Stimulated activated CD8-positive, alpha-beta memory T cell treated with anti-CD3 and anti-CD28 coated beads, Interleukin-12 subunit alpha, Interleukin-12 subunit beta, amount 100 ng/mL, for 4 hours (primary cell): ENCODE measurements at regions not wholly inside any gene's neighbourhood (a gene's known extent, or its start where the extent isn't known, plus 50 kb on each side); places are given as distances from the start of the nearest gene placed in this dataset.
"Not testable (repeated sequence)": the region's sequence is repeated elsewhere in the genome, so short reads cannot be mapped to it uniquely, and the experiment has no call there.

Source experiments
- DNase-seq: peaks from one replicate; pipeline ENCODE4 v3.0.0-alpha.2; 2020; ENCODE audit warnings: low read depth

DNA sequence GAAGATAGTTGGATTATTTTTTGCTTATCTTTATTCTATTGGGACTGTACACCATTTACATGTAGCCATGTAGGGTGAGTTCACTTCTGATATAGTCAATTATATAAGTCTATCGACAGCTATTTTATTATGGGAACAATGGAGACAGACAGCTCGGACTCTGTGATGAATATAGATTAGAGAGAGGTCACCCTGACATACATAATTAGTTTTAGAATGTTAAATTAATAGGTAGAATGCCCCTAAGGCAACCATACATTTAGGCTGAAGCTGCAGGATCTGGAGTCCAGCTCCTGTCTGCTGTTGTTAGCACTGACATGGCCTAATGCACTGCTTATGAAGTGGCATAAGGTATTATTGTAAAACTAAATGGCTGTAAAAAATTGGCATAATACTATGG is 700.8 kb downstream of the MAT2B start:
- DNase-seq, result no peak

DNA sequence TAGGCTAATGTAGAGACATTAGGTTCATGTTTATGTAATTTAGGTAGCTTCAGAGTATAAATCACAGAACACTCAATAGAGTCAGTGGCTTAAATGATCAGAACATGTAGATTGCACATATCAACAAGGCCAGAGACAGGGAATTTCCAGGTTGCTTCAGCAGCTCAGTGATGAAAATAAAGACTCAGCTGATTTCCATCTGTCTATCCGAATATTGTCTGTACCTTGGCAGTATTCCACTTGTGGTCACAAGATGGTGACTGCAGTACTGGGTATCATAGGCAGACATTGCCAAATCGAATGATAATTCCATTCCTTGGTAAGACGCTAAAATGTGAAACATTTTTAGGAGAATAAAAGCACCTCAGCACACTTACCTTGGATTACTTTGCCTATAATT is 702.2 kb downstream of the MAT2B start:
- DNase-seq, result no peak

DNA sequence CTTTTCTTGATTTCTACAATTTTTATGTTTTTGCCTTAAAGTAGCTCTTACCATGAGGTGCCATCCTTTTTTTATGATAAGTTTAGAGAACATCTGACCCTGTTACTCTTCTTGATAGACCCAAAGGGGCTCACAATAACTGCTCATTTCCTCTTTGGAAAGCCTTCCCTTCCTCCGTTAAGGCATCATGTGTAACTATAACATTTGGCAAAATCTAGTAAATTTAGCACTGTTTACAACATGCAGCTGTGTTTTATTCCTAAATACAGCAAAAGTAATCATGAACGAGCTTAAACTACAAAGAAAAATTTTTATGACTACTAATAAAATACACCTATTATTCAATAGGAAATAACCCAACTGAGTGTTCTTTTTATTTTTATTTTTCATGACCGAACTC is 705.1 kb downstream of the MAT2B start:
- no peak for DNase-seq

DNA sequence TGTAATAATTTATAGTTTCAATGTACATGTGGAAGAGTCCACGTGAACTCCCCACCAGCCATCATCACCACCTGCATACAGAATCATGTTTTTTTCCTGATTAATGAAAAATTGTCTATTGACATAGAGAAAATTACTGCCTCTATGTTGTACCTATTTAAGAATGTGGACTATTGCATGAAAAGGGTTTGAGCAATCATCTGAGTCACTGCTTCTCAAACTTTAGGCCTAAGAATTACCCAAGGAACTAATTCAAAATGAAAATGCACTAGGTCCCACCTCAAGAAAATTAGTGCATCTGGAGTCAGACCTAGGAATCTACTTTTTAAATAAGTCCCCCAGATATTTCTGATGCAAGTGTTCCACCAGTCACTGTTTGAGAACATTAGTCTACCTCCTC is 709.3 kb downstream of the MAT2B start:
- DNase-seq, result no peak

DNA sequence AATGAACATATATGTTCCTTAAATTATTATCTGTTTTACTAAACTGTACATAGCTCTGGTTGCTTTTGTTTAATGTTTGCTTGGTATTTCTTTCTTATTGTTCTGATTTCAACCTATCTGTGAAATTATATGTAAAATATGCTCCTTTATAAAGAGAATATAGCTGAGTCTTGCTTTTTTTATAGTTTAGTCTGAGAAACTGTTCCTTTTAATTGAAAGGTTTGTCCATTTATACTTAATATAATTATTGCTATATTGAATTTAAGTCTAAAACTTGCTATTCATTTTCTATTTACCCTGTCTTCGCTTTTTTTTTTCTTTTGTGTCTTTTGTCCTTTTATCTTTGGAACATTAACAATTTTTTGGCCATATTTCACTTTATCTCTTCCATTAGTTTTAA is 712.0 kb downstream of the MAT2B start:
- DNase-seq, result no peak

DNA sequence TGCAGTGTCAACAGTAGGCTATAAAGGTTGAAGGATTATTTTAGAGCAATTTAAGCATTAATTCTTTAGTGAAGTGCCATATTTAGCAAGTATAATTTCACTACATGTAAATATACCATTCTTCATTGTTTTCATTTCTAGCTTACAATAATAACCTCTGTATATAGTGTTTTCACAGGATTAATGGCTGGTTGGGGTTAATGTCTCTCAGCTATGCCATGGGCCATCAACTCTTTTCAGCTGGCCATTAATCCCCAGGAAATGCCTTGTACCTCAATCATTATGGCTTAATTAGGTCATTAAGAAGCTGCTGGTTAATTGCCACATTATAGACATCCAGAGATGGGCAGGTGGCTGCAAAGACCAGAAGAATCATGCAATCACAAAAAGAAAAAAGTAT is 715.1 kb downstream of the MAT2B start:
- no peak for DNase-seq

DNA sequence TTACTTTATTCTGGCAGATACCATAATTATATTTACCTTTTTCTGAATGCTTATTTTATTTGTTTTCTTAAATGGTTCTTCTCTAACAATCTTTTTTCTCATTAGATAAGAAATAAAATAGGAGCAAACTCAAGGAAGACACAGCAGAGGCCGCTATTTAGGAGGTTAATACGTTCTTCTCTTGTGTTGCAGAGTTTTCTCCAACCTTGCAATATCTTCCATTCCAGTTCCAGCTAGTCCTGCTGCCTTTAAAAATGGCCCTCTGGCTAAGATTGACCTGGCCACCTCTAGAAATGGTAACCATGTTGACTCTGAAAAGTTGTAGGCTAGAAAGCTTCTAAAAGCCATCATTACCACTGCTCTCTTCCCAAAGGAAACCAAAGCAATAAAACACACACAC is 718.8 kb downstream of the MAT2B start:
- no peak for DNase-seq

DNA sequence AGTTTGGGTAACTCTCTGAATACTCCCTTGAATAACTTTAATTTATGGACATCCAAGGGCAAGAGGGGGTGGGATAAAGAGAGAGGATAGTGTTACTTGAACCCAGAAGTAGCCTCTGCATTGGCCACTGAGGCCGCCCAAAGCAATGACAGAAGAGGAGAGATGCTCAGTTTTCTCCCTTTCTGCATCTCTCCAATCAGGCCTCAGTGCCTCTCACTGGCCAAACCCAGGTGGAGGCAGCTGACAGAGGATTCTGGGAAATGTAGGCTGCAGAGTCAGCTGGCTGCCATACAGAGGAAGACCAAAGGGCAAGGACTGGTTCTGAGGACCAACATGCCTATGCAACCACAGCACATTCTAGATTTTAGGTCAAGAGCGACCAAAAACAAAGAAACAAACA is 719.4 kb downstream of the MAT2B start:
- no peak for DNase-seq

DNA sequence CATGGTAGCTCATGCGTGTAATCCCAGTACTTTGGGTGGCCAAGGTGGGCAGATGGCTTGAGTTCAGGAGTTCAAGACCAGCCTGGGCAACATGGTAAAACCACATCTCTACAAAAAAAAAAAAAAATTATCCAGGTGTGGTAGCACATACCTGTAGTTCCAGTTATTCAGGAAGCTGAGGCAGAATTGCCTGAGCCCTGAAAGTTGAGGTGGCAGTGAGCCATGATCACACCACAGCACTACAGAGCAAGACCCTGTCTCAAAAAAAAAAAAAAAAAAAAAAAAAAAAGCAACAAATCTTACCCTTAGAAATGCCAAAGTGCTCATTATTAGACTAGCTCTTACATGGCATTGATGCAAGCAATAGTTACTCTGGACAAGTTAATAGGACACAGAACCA is 724.9 kb downstream of the MAT2B start:
- DNase-seq, result no peak

DNA sequence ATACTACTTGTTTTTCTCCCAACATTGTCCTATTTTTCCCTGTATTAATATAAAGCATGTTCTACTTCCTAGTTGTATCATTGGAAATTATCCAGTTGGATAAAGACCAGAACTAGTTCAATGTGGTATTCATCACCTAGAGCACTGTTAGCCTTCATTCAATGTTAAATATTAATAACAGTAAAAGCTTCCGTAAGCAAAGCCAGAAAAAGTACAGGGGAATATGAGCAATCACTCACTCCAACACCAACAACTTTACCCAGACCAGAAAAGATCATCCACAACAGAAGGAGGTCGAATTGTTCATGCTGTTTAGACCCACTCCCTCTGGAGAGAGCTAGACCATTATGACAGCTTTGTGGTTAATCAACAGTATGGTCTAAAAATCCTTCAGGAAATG is 728.4 kb downstream of the MAT2B start:
- DNase-seq, result no peak

DNA sequence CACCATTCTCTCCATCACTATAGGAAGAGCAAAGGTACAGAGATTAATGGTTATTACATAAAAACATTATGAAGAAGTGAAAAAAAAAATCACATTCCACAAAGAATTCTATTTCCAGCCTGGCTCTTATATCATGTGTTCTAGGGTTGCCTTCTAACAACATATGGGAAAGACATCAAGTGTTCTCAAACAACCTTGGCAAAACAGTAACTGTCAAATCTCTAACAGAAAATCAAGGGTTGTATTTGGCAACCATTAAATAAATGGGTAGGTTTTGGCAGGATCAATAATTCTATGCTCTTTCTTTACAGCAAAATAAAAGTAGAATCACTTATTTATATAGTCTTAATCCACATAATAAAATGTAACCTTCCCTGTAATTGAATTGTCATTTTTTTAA is 728.9 kb downstream of the MAT2B start:
- no peak for DNase-seq

DNA sequence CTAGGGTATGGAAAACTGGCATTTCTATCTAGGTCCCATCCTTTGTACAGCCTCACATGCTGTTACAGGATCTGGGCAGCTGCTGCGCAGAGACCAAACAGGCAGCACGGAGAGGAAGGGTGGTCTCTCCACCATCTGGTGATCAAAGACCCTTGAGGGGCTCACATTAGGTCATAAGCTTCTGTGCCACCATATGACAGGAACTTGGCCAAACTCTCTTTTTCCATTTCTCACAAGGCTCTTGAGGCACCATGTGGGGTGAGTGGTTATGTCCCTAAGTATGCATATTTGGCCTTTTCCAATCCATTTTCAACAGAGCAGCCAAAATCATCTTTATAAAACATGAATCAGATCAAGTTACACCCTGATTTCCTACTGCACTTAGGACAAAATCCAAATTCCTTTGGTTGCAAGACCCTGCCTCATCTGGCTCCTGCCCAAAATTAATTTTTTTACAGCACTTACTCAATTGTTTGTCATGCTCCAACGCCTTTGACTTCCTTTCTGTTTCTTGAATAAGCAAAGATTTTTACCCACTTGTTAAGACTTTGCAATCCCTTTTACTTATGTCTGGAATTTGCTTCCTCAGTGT is 730.0 kb downstream of the MAT2B start:
- DNase-seq, result no peak

DNA sequence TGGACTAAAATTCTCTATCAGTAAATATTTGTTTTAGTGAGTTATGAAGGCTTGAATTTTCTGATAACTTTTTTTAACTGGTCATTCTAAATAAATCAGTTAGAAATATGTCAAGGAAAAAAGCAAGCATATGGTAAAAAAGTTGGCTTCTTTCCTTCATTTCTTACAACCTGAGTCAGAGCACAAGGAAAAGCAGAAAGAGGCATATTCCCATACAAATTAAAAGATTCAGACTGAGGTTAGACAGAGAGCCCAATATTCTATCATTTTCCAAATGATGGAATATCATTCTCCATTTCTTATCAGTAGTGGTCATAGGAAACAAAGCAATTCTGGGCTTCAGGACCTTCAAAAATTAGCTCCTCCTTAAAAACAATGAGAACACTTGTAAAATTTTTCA is 732.1 kb downstream of the MAT2B start:
- no peak for DNase-seq

DNA sequence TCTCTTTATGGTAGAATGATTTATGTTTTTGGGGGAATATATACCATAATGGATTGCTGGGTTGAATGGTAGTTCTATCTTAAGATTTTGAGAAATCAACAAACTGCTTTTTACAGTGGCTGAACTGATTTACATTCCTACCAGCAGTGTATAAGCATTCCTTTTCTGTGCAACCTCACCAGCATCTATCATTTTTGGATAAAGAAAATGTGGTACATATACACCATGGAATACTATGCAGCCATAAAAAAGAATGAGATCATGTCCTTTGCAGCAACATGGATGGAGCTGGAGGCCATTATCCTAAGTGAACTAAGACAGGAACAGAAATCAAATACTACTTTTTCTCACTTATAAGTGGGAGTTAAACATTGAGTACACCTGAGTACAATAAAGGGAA is 746.4 kb downstream of the MAT2B start:
- not testable (repeated sequence) for DNase-seq

DNA sequence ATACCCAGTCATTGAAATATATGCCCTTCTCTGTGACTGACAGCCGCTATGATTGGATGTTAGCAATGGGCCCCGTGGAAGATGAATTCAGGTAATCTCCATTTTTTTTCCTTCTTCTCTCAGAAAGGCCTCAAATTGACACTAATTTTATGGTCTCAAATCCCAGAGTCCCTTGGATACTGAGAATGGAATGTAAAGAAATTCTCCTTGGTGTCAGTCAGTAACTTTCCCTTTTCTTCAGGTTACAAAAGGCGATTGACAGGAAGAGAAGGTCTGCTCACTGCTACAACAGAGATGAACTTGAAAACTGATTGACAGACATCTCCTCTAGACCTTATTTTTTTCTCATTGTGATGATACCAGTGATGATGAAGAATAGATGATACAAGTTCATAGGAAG is 748.3 kb downstream of the MAT2B start:
- no peak for DNase-seq

DNA sequence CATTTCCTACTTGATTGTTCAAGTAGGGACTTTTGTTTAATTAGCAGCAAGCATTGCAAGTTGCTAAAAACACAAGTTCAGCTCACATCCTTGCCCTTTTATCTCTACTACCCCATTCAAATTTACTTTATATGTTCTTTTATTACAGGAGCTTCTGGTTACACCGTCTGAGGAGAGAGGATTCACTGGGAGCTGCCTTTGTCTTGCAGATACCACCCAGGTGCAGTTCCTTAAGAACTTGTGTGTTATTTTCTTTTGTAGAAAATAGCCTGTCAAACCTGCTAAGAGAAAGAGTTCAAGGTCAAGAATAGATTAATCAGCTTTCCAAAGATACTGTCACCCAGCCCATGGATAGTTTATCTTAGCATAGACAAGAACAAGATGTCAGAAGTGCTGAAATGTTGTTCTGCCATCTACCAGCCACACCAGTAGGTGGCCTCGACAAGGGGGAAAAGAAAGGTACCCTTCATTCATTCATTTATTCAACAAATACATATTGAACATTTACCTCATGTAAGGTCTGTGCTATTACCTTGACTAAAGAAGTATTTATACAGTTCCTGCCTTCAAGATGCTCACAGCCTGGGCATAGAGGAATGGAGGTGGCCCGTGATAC is 750.3 kb downstream of the MAT2B start:
- DNase-seq, result no peak

DNA sequence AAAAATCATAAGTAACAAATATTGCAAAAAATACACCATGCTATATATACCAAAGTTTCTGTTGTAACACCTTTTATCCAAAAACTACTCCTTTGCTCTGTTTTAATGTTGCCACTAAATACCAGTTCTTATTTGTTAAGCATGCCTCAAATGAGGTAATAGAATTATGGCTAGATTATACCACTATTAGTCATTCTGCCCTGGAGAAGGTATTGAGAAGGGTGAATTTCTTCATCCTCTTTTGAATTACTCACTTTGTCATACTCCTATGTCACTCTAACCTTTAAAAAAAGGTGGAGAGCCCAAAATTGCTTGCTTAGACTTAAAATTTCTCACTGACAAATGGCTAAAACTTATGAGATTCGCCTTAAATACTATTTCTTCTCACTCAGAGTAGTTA is 750.9 kb downstream of the MAT2B start:
- no peak for DNase-seq

DNA sequence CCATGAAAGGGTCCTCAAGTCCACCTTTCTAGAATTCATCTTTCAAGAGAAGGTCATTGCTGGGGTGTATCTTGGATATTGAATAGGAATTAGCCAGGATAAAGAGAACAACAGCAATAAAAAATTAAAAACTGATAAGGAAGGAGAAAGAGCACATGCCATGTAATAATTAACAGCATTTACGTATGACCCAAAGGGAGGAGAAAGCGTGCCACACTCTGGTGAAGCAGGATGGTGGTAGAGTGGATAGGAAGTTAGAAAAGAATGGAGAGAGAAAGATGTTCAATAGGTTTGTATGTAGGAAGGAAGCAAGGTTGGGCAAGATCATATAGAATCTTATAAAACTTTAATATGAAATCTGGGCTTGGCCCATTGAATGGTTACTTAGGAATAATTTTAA is 751.5 kb downstream of the MAT2B start:
- no peak for DNase-seq

DNA sequence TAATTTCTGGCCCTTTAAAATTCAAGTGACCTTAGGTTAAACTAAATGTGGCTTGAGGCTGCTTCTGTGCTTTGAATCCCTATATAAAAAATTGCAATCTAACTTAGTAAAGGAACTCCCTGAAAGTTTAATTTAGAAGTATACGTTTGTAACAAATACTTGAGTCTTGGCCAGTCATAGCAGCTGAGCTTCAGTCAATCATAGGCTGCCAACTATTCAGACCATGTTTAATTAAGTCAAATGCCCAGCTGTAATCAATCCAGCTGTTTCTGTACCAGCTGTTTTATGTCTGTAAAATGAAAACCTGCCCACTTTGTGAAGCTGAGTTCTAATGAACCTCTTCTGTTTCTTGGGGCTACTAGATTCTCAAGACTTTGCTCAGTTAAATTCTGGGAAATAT is 760.1 kb downstream of the MAT2B start:
- no peak for DNase-seq

DNA sequence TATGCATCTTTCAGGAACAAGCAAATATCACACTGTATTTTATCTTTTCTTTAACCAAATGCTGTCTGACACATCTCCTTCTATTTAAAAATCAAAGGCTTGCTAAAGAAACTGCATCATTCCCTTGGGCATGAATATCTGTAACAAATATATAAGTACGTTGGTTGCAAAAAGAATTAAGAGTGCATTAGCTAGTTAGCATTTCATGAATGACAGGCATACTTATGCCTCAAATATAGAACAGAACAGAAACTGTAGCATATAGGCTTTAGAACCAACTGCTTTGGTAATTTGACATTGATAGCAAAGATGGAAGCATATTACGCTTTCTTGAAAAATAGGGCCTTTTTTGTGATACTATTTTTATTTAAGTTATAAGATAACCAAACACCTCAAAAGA is 761.2 kb downstream of the MAT2B start:
- no peak for DNase-seq

DNA sequence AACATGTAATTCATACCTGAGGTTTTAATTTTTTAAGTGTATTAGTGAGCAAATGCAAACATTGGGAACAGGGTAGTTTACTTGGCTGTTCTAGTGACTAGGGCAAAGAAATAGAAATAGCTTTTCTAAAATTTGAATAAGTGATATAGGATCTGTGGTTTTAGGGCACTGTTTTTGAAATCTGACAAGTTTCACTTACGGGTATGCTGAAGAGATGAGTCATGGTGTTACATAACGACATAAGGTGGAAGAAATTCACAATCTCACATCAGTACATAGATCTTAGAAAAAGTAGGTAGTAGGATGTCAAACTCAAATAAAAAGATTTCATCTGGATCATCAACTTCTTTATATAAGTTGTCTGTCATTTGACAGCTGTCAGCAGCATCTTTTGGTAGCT is 772.3 kb downstream of the MAT2B start:
- no peak for DNase-seq

DNA sequence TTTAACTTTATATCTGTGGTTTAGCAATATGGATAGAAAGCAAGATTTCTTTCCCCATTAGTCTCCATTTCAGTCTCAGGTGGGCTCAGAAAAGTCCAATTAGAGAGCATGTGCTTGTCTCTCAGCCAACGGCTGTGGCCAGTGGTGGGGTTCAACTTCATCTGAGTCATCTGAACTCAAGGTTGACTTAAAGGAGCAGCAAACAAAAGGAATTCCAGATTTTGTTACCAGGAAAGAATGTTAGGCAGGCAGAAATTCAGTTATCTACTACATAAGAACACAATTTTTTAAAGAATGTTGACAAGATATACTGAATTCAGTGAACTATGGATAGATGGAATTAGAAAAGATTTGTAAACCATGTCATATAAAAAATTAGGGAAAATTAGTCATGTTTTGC is 784.1 kb downstream of the MAT2B start:
- no peak for DNase-seq

DNA sequence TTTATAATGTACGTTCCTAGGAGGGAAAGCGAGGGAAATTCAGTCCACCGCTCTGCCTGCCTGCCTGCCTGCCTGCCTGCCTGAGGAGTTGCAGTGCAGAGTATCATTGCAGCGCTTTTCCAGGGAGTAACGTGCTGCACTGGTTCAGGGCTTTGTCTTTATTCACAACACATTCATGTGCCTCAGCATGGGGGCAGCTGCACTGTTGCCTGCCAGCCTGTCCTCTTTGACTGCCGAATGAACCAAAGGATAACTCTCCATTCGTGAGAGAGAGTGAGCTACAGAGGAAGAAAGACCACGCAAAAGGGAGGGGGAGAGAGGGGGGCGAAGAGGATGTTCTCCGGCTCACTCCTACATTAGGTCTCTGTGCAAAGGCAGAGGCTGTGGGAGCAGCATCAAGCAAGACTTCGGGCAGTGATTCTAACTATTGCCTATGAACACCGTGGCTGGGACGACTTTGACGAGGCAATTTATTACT is 791.2 kb downstream of the MAT2B start:
- DNase-seq, result no peak

DNA sequence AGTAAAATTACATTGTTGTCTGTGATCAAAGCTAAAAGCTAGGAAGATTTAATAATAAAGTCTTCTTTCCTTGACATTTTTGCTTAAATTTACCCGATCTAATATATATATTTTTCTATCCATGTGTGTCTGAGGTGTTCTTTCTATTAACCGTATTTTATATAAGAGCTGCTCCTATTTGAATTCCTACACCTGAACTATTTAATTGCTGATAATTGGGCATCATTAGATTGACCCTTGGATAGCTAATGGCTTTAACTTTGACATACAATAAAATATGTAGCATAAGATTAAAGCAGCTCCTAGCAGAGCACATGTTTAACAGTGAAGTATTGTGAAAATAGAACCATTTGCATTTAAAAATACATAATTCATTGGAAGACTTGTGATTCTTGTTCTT is 792.7 kb downstream of the MAT2B start:
- DNase-seq, result no peak
